SK-N-SH (cell line): ENCODE measurements at regions not wholly inside any gene's neighbourhood (a gene's known extent, or its start where the extent isn't known, plus 50 kb on each side); places are given as distances from the start of the nearest gene placed in this dataset.

Experiments used
- CTCF ChIA-PET: fragments of 300-600, 350-600 bp; formaldehyde crosslinking; extraction: SDS; loops from one replicate; lab custom pipeline; 2021; lab: Yijun Ruan, JAX
- POLR2A ChIA-PET: fragments of 350-600 bp; sonication (Branson Sonifier 250); formaldehyde crosslinking; extraction: SDS; loops from one replicate; lab custom pipeline; 2020; ENCODE audit warnings: antibody characterized with exemption, inconsistent platforms; lab: Yijun Ruan, JAX
- DNase-seq: peaks from one replicate; pipeline ENCODE4 v3.0.0; 2012
- H2AFZ ChIP-seq: fragments of 200-600 bp; sonication (generic); 2 replicates; pipeline ENCODE4 v1.8.1; 2016; ENCODE audit warnings: antibody characterized with exemption, mild to moderate bottlenecking, low read depth
- H3F3A ChIP-seq: fragments of 200-600 bp; sonication (generic); replicated peaks from 2 replicates; pipeline ENCODE3; 2016; ENCODE audit warnings: antibody characterized with exemption, mild to moderate bottlenecking; ENCODE audit not compliant: insufficient read depth
- H3K27ac ChIP-seq, 2 experiments: fragments of 200-500 bp in 1 of 2; fragments of 200-600 bp in 1 of 2; sonication (Bioruptor generic) in 1 of 2; sonication (generic), shearing (Covaris generic) in 1 of 2; 2 replicates each; pipeline versions ENCODE4 v1.5.1 to v1.6.1; 2014 to 2016; ENCODE audit warnings: low read depth in 2 of 2, inconsistent platforms in 1 of 2, low read length in 1 of 2, mild to moderate bottlenecking in 1 of 2, mixed read lengths in 1 of 2
- H3K27me3 ChIP-seq: fragments of 200-600 bp; sonication (generic), shearing (Covaris generic); 2 replicates; pipeline ENCODE4 v1.6.1; 2016; ENCODE audit warnings: mixed run types; ENCODE audit not compliant: insufficient read depth
- H3K36me3 ChIP-seq, 2 experiments: fragments of 200-500 bp in 1 of 2; fragments of 200-600 bp in 1 of 2; sonication (Bioruptor generic) in 1 of 2; sonication (generic) in 1 of 2; replicated peaks in 1 of 2; 2 replicates each; pipeline versions ENCODE3 to v1.5.1; 2014 to 2016; ENCODE audit warnings: low read length in 1 of 2, mild to moderate bottlenecking in 1 of 2; ENCODE audit not compliant: insufficient read depth in 2 of 2, control insufficient read depth in 1 of 2
- H3K4me1 ChIP-seq, 2 experiments: fragments of 200-500 bp in 1 of 2; fragments of 200-600 bp in 1 of 2; sonication (Bioruptor generic) in 1 of 2; sonication (generic), shearing (Covaris generic) in 1 of 2; 2 replicates each; pipeline versions ENCODE4 v1.5.1 to v1.6.1; 2014 to 2016; ENCODE audit warnings: low read depth in 1 of 2, low read length in 1 of 2, mixed run types in 1 of 2; ENCODE audit not compliant: insufficient read depth in 2 of 2, control insufficient read depth in 1 of 2
- H3K4me2 ChIP-seq: fragments of 200-600 bp; sonication (generic), shearing (Covaris generic); 2 replicates; pipeline ENCODE4 v1.6.1; 2017; ENCODE audit warnings: mixed run types
- H3K4me3 ChIP-seq, 2 experiments: fragments of 200-500 bp in 1 of 2; fragments of 200-600 bp in 1 of 2; sonication (Bioruptor generic) in 1 of 2; sonication (generic), shearing (Covaris generic) in 1 of 2; 2 replicates each; pipeline versions ENCODE4 v1.5.1 to v1.8.1; 2014 to 2016; ENCODE audit warnings: low read depth in 2 of 2, inconsistent platforms in 1 of 2, low read length in 1 of 2, mild to moderate bottlenecking in 1 of 2, mixed read lengths in 1 of 2, moderate library complexity in 1 of 2
- H3K79me2 ChIP-seq: fragments of 200-600 bp; sonication (generic); 2 replicates; pipeline ENCODE4 v1.8.1; 2017; ENCODE audit warnings: mild to moderate bottlenecking; ENCODE audit not compliant: insufficient read depth
- H3K9ac ChIP-seq: fragments of 200-600 bp; sonication (generic); 2 replicates; pipeline ENCODE4 v1.6.1; 2017; ENCODE audit warnings: mixed run types
- H3K9me2 ChIP-seq: fragments of 200-600 bp; sonication (generic); 2 replicates; pipeline ENCODE4 v1.6.1; 2017; ENCODE audit warnings: mixed run types
- H3K9me3 ChIP-seq: fragments of 200-600 bp; sonication (generic); 2 replicates; pipeline ENCODE4 v1.6.1; 2017; ENCODE audit warnings: mixed run types, mild to moderate bottlenecking, moderate library complexity
- H4K20me1 ChIP-seq: fragments of 200-600 bp; sonication (generic); 2 replicates; pipeline ENCODE4 v1.6.1; 2017; ENCODE audit warnings: mild to moderate bottlenecking, mixed run types; ENCODE audit not compliant: insufficient read depth
- CTCF ChIP-seq: fragments of 200-600 bp; sonication (generic); IDR thresholded peaks from 2 replicates; pipeline ENCODE4 v1.6.1; 2017; ENCODE audit warnings: antibody characterized with exemption, mild to moderate bottlenecking, moderate library complexity
- EP300 ChIP-seq, 2 experiments: IDR thresholded peaks; 2 replicates each; pipeline versions ENCODE4 v1.4.0 to v1.6.1; 2012; ENCODE audit warnings: borderline replicate concordance in 1 of 2, low read depth in 1 of 2, low read length in 1 of 2
- EZH2phosphoT487 ChIP-seq: fragments of 200-600 bp; sonication (generic); IDR thresholded peaks from 2 replicates; pipeline ENCODE4 v1.6.1; 2017; ENCODE audit warnings: low read depth, mixed run types, mild to moderate bottlenecking, antibody characterized with exemption, moderate library complexity, borderline replicate concordance
- FOXJ3 ChIP-seq: sonication (generic); formaldehyde crosslinking; IDR thresholded peaks from 2 replicates; pipeline ENCODE4 v1.5.1; 2020; ENCODE audit warnings: mild to moderate bottlenecking, missing genetic modification reagents
- FOXM1 ChIP-seq: IDR thresholded peaks from 2 replicates; pipeline ENCODE4 v1.4.0; 2012; ENCODE audit warnings: low read depth, mild to moderate bottlenecking
- GATA2 ChIP-seq: sonication (generic); formaldehyde crosslinking; IDR thresholded peaks from 2 replicates; pipeline ENCODE4 v1.5.0; 2020; ENCODE audit warnings: mild to moderate bottlenecking, missing genetic modification reagents
- IRF3 ChIP-seq: fragments of 150-350 bp; IDR thresholded peaks from 2 replicates; pipeline ENCODE4 v1.6.1; 2016; ENCODE audit warnings: mild to moderate bottlenecking, low read depth, low read length
- NFIC ChIP-seq: IDR thresholded peaks from 2 replicates; pipeline ENCODE4 v1.4.0; 2012; ENCODE audit warnings: borderline replicate concordance
- POLR2AphosphoS5 ChIP-seq: IDR thresholded peaks from 2 replicates; pipeline ENCODE4 v1.6.1; 2012; ENCODE audit warnings: low read depth, low read length
- REST ChIP-seq: IDR thresholded peaks from 2 replicates; pipeline ENCODE4 v1.6.1; 2012; ENCODE audit warnings: mild to moderate bottlenecking, low read depth, low read length, moderate library complexity
- TAF1 ChIP-seq: IDR thresholded peaks from 2 replicates; pipeline ENCODE4 v1.6.1; 2012; ENCODE audit warnings: low read depth, mild to moderate bottlenecking, low read length, moderate library complexity, borderline replicate concordance
- TCF12 ChIP-seq: IDR thresholded peaks from 2 replicates; pipeline ENCODE4 v1.4.0; 2012
- TEAD4 ChIP-seq: IDR thresholded peaks from 2 replicates; pipeline ENCODE4 v1.4.0; 2012; ENCODE audit warnings: mild to moderate bottlenecking, borderline replicate concordance; ENCODE audit not compliant: insufficient read depth
- USF1 ChIP-seq: IDR thresholded peaks from 2 replicates; pipeline ENCODE4 v1.4.0; 2012; ENCODE audit warnings: low read depth, borderline replicate concordance
- WGBS: methylation state at CpG from one replicate; pipeline ENCODE4 v1.1.6; 2017; ENCODE audit warnings: low lambda C conversion rate; 5-methylcytosine and 5-hydroxymethylcytosine counted together

- no peak overlapping the region for H3K9ac ChIP-seq
- WGBS: 26% methylated on average over 2 of the region's 2 CpGs
These were observed 176.7 kb downstream of the C1orf94 start for GRCh38 chr1:34353409-34353808.

More at GRCh38 chr1:34353409-34353808, 176.7 kb downstream of the C1orf94 start:
- no peak for TF ChIP-seq USF1
- no peak for TF ChIP-seq IRF3
- no peak for TF ChIP-seq FOXM1
- TF ChIP-seq TEAD4: no peak
- TF ChIP-seq EP300 (IDR thresholded peaks at IDR 0.05; ENCODE audit: borderline replicate concordance in 1 of 2, low read depth in 1 of 2, low read length in 1 of 2): no peak
- TF ChIP-seq CTCF: no peak
- TF ChIP-seq TAF1: no peak
- TF ChIP-seq EZH2phosphoT487: no peak
- no peak for TF ChIP-seq GATA2 (CRISPR knock-in tag)
- TF ChIP-seq NFIC: no peak
- TF ChIP-seq TCF12: no peak
- no peak for TF ChIP-seq POLR2AphosphoS5
- no peak for TF ChIP-seq REST
- TF ChIP-seq FOXJ3 (CRISPR knock-in tag): no peak
- TF ChIP-seq, all 33 proteins: peak for 0
- POLR2A ChIA-PET: no interaction called here
- DNase-seq: no peak
- no peak overlapping the region for H3K4me3 ChIP-seq
- CTCF ChIA-PET: no interaction called here
- no peak overlapping the region for H3K4me2 ChIP-seq
- no peaks in the 10 kb centered on the region for H4K20me1 ChIP-seq
- no peaks in the 10 kb centered on the region for H3K4me1 ChIP-seq
- no peaks in the 10 kb centered on the region for H3K36me3 ChIP-seq
- H3F3A ChIP-seq: no peaks in the 10 kb centered on the region
- no peak overlapping the region for H2AFZ ChIP-seq
- no peaks in the 10 kb centered on the region for H3K79me2 ChIP-seq
- H3K9me2 ChIP-seq: no peaks in the 10 kb centered on the region
- no peak overlapping the region for H3K27ac ChIP-seq
- no peaks in the 10 kb centered on the region for H3K9me3 ChIP-seq
- no peaks in the 10 kb centered on the region for H3K27me3 ChIP-seq
